HUES48 (cell line): ENCODE measurements at regions not wholly inside any gene's neighbourhood (a gene's known extent, or its start where the extent isn't known, plus 50 kb on each side); places are given as distances from the start of the nearest gene placed in this dataset.

Source experiments
- H3K27ac ChIP-seq: one replicate; pipeline ENCODE4 v1.7.0; 2013; ENCODE audit warnings: low read depth, low read length, inconsistent platforms
- H3K27me3 ChIP-seq: 2 replicates; pipeline ENCODE4 v1.6.1; 2013; ENCODE audit warnings: mild to moderate bottlenecking, low read length; ENCODE audit not compliant: control insufficient read depth, insufficient read depth
- H3K36me3 ChIP-seq: 2 replicates; pipeline ENCODE4 v1.6.1; 2013; ENCODE audit warnings: low read length; ENCODE audit not compliant: control insufficient read depth, insufficient read depth
- H3K4me1 ChIP-seq: 2 replicates; pipeline ENCODE4 v1.6.1; 2013; ENCODE audit warnings: mild to moderate bottlenecking, low read length; ENCODE audit not compliant: control insufficient read depth, insufficient read depth
- H3K4me3 ChIP-seq: 2 replicates; pipeline ENCODE4 v1.5.1; 2013; ENCODE audit warnings: mild to moderate bottlenecking, low read depth, low read length
- H3K9ac ChIP-seq: 2 replicates; pipeline ENCODE4 v1.6.1; 2013; ENCODE audit warnings: mild to moderate bottlenecking, low read depth, low read length, moderate library complexity
- H3K9me3 ChIP-seq: 2 replicates; pipeline ENCODE4 v1.6.1; 2013; ENCODE audit warnings: low read length; ENCODE audit not compliant: control insufficient read depth, insufficient read depth

- Histone ChIP-seq H3K9me3 (no peaks in the 10 kb centered on the region), H3K27ac (no peak overlapping the region), H3K36me3 (no peaks in the 10 kb centered on the region), H3K27me3 (no peaks in the 10 kb centered on the region), H3K9ac (no peak overlapping the region), H3K4me1 (peaks cover 7% of the 10 kb centered on the region), H3K4me3 (no peak overlapping the region)
These were observed 673.4 kb downstream of the PCDH18 start for GRCh38 chr4:136858903-136859302.

DNA sequence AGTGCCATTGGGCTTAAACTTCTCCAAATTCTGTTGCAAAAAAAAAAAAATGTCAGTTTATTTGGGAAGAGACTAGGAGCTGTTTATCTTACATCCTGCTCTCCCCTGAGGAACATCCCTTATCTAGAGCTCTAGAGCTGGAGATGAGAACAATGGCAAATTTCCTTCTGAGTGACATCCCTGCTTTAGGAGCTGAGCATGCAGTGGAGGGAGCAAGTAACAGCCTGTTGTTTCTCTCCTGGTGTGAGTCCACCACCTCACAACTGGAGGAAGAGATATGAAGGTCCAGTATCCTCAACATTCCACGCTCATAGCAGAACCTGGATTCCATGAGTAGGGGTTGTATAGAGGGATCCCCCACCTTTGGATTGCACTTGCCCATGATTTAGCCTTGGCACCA, 676.4 kb downstream of the PCDH18 start:
- no peaks in the 10 kb centered on the region for H3K9me3 ChIP-seq
- no peak overlapping the region for H3K4me3 ChIP-seq
- H3K9ac ChIP-seq: no peak overlapping the region
- no peaks in the 10 kb centered on the region for H3K27me3 ChIP-seq
- H3K36me3 ChIP-seq: no peaks in the 10 kb centered on the region
- H3K27ac ChIP-seq: no peak overlapping the region
- H3K4me1 ChIP-seq: peaks cover 3% of the 10 kb centered on the region

GRCh38 chr4:136850446-136850845, 681.8 kb downstream of the PCDH18 start:
- Histone ChIP-seq H3K27ac (no peak overlapping the region), H3K27me3 (no peaks in the 10 kb centered on the region), H3K9ac (no peak overlapping the region), H3K4me3 (no peak overlapping the region), H3K9me3 (no peaks in the 10 kb centered on the region), H3K36me3 (no peaks in the 10 kb centered on the region), H3K4me1 (no peaks in the 10 kb centered on the region)

GRCh38 chr4:136847881-136848621, 684.2 kb downstream of the PCDH18 start:
- Histone ChIP-seq H3K36me3 (no peaks in the 10 kb centered on the region), H3K4me3 (no peak overlapping the region), H3K9ac (no peak overlapping the region), H3K4me1 (no peaks in the 10 kb centered on the region), H3K27me3 (no peaks in the 10 kb centered on the region), H3K27ac (no peak overlapping the region), H3K9me3 (no peaks in the 10 kb centered on the region; the same call in 1 of the 2 replicates)

DNA sequence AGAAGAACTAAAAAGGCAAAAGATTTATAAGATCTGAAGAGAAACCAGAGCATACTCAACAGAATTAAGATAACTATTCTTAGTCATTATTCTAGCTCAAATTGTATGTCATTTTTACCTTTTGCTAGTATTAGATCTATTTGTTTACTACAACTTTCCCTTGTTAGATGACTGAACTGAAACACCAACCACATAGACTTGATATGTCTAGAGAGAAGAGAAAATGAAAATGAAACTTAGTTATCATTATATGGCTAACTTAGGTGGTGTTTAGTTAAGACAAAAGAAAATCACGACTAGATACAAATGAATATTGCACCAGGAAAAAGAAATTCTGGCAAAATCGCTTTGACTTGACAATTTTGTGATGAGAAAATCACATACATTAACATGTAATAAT, 690.8 kb downstream of the PCDH18 start:
- no peaks in the 10 kb centered on the region for H3K27me3 ChIP-seq
- no peaks in the 10 kb centered on the region; the same call in 1 of the 2 replicates for H3K9me3 ChIP-seq
- no peaks in the 10 kb centered on the region for H3K4me1 ChIP-seq
- no peaks in the 10 kb centered on the region for H3K36me3 ChIP-seq
- H3K27ac ChIP-seq: no peak overlapping the region
- H3K4me3 ChIP-seq: no peak overlapping the region
- H3K9ac ChIP-seq: no peak overlapping the region

GRCh38 chr4:136838607-136839006, 693.7 kb downstream of the PCDH18 start:
- Histone ChIP-seq H3K4me3 (no peak overlapping the region), H3K4me1 (no peaks in the 10 kb centered on the region), H3K9me3 (no peaks in the 10 kb centered on the region), H3K27ac (no peak overlapping the region), H3K9ac (no peak overlapping the region), H3K27me3 (no peaks in the 10 kb centered on the region), H3K36me3 (no peaks in the 10 kb centered on the region)

GRCh38 chr4:136831553-136831952, 700.7 kb downstream of the PCDH18 start:
- Histone ChIP-seq H3K36me3 (no peaks in the 10 kb centered on the region), H3K4me1 (no peaks in the 10 kb centered on the region), H3K9me3 (no peaks in the 10 kb centered on the region), H3K4me3 (no peak overlapping the region), H3K27me3 (no peaks in the 10 kb centered on the region), H3K9ac (no peak overlapping the region), H3K27ac (no peak overlapping the region)

DNA sequence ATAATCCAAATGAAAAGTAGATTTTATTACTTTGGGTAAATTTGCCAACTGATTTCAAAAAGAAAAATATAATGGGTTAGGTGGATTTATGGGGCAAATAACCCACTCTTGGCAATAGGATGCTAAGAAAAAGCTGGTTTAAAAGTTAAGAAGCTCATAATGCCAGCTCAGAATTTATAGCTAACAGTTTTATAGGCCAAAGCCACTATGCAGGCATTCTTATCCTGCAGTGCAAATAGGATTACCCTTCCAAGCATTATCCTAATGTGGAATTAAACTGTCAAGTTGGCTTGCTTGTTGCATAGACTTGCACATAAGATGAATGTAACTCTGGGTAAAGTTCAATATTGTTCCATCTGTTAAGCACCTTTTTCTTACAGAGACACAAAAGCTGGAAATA, 703.0 kb downstream of the PCDH18 start:
- H3K4me1 ChIP-seq: no peaks in the 10 kb centered on the region
- H3K9ac ChIP-seq: no peak overlapping the region
- H3K27ac ChIP-seq: no peak overlapping the region
- H3K27me3 ChIP-seq: no peaks in the 10 kb centered on the region
- no peaks in the 10 kb centered on the region for H3K36me3 ChIP-seq
- H3K9me3 ChIP-seq: no peaks in the 10 kb centered on the region
- H3K4me3 ChIP-seq: no peak overlapping the region

- no peaks in the 10 kb centered on the region for H3K27me3 ChIP-seq
- no peak overlapping the region for H3K9ac ChIP-seq
These were observed 709.3 kb downstream of the PCDH18 start for GRCh38 chr4:136823020-136823419.

DNA sequence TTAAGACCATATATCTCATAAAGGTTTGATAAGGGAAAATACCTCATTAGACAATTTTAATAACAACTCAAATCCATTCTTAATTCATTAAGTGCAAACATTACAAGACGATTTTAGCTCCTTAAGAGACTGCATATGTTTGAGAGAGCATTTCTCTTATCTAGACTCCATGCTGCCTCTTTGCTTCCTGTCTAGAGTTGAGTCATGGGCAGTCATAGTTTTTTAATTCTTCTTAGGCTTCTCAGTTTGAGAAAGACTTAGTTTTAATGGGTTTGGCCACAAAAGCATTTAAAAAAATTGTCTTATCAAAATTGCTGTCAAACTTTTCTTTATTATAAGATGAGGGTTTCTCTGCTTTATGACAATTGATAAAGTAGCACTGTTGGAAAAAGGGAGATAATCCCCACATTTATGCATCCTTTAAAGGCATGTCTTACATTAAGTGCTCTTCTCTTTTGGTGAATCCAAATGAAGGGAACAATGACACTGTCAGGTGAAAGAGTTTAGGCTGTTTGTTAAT, 713.4 kb downstream of the PCDH18 start:
- H3K9ac ChIP-seq: no peak overlapping the region

More at GRCh38 chr4:136823020-136823419, 709.3 kb downstream of the PCDH18 start:
- H3K4me3 ChIP-seq: no peak overlapping the region
- no peak overlapping the region for H3K27ac ChIP-seq
- H3K4me1 ChIP-seq: no peaks in the 10 kb centered on the region
- H3K36me3 ChIP-seq: no peaks in the 10 kb centered on the region
- H3K9me3 ChIP-seq: no peaks in the 10 kb centered on the region

DNA sequence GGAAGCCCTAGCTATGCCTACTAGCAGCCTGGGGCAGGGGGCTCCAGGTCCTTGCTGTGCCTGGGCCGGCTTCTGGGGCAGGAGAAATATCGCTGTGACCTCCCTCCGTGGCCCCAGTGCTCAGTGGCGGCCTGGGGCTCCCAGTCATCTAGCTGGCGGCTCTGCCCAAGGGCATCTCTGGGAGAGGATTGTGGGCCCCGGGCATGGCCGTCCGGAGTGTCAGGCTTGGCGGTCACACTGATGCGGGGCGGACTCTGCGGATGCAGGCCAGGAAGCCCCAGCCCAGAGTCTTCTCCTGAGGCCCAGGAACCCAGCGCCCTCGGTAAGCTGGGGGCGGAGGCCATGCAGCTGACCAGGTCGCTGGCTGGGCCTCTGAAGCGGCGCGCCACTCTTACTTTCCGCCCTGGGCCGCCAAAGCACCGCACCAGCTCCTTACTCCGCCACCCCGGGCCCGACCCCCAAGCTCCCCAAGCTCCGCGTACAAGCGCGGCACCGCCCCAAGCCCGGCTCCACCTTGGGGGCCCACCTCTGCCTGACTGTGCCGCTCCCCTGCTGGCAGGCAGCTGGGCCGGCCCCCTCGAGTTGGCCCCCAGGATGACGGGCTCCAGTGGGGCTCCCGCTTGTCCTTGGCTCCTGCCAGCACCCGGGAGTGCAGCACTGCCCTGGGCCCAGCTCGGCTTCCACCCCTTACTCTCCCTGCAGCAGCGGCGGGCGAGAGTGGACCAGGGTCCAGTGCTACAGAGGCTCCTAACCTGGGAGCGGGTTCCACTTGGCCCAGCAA, 720.0 kb downstream of the PCDH18 start:
- Histone ChIP-seq H3K27me3 (no peaks in the 10 kb centered on the region), H3K4me1 (no peaks in the 10 kb centered on the region), H3K27ac (no peak overlapping the region), H3K36me3 (no peaks in the 10 kb centered on the region), H3K4me3 (no peak overlapping the region), H3K9me3 (no peaks in the 10 kb centered on the region; the same call in 1 of the 2 replicates), H3K9ac (no peak overlapping the region)

More for the DNA sequence above, 713.4 kb downstream of the PCDH18 start:
- no peaks in the 10 kb centered on the region for H3K4me1 ChIP-seq
- no peaks in the 10 kb centered on the region for H3K36me3 ChIP-seq
- H3K9me3 ChIP-seq: no peaks in the 10 kb centered on the region
- no peak overlapping the region for H3K4me3 ChIP-seq
- no peaks in the 10 kb centered on the region for H3K27me3 ChIP-seq
- no peak overlapping the region for H3K27ac ChIP-seq
